ENCODE measurements at regions not wholly inside any gene's neighbourhood (a gene's known extent, or its start where the extent isn't known, plus 50 kb on each side); places are given as distances from the start of the nearest gene placed in this dataset.

- no peak for ATAC-seq
- no peak for DNase-seq
- Mint-ChIP-seq H3K4me1 (ENCODE audit: low read depth) (peaks cover 2% of the 10 kb centered on the region), H3K9me3 (peaks cover 5% of the 10 kb centered on the region), H3K4me3 (no peak overlapping the region), H3K36me3 (ENCODE audit: low read depth) (no peaks in the 10 kb centered on the region), H3K27ac (no peak overlapping the region), H3K27me3 (no peaks in the 10 kb centered on the region)
- intact Hi-C loops (cut with micrococcal nuclease), result no loop called here
- TF ChIP-seq CTCF (IDR thresholded peaks at IDR 0.05), result no peak
- POLR2A ChIA-PET, result no interaction called here
- CTCF ChIA-PET, result no interaction called here
These were observed 1571.3 kb downstream of the MAT2B start for GRCh38 chr5:165076686-165077085.

GRCh38 chr5:165079389-165079788, 1574.0 kb downstream of the MAT2B start:
- ATAC-seq (no peak), DNase-seq (no peak)
- no peak for TF ChIP-seq CTCF (IDR thresholded peaks at IDR 0.05)
- H3K27ac Mint-ChIP-seq, result no peak overlapping the region
- H3K36me3 Mint-ChIP-seq (ENCODE audit: low read depth), result no peaks in the 10 kb centered on the region
- ChIA-PET CTCF (no interaction called here), POLR2A (no interaction called here)
- H3K9me3 Mint-ChIP-seq, result peaks cover 2% of the 10 kb centered on the region
- intact Hi-C loops (cut with micrococcal nuclease), result no loop called here
- no peaks in the 10 kb centered on the region for H3K27me3 Mint-ChIP-seq
- H3K4me3 Mint-ChIP-seq, result no peak overlapping the region
- peaks cover 2% of the 10 kb centered on the region for H3K4me1 Mint-ChIP-seq (ENCODE audit: low read depth)

- Mint-ChIP-seq H3K27ac (no peak overlapping the region), H3K9me3 (peaks cover 2% of the 10 kb centered on the region), H3K4me3 (no peak overlapping the region), H3K27me3 (no peaks in the 10 kb centered on the region), H3K4me1 (ENCODE audit: low read depth) (no peaks in the 10 kb centered on the region), H3K36me3 (ENCODE audit: low read depth) (no peaks in the 10 kb centered on the region)
- intact Hi-C loops (cut with micrococcal nuclease), result no loop called here
- DNase-seq (no peak), ATAC-seq (no peak)
- CTCF ChIA-PET, result no interaction called here
- POLR2A ChIA-PET, result interaction anchor here (0.6 kb wide), 1 partner anchor 46 kb away, joined by 3 read pairs; no protein-coding TSS in a partner anchor
- TF ChIP-seq CTCF (IDR thresholded peaks at IDR 0.05), result no peak
These were observed 1578.0 kb downstream of the MAT2B start for GRCh38 chr5:165083394-165083793.

GRCh38 chr5:165086465-165086864, 1581.0 kb downstream of the MAT2B start:
- CTCF ChIA-PET, result interaction anchor here (0.9 kb wide), 1 partner anchor 19 kb away, joined by 3 read pairs; no protein-coding TSS in a partner anchor
- H3K36me3 Mint-ChIP-seq (ENCODE audit: low read depth), result no peaks in the 10 kb centered on the region
- no peak for TF ChIP-seq CTCF (IDR thresholded peaks at IDR 0.05)

GRCh38 chr5:165094782-165095181, 1589.4 kb downstream of the MAT2B start:
- H3K27me3 Mint-ChIP-seq, result no peaks in the 10 kb centered on the region
- ATAC-seq (no peak), DNase-seq (no peak)
- no peak overlapping the region for H3K4me3 Mint-ChIP-seq
- ChIA-PET POLR2A (no interaction called here), CTCF (no interaction called here)
- TF ChIP-seq CTCF (IDR thresholded peaks at IDR 0.05), result no peak
- peaks cover 4% of the 10 kb centered on the region for H3K9me3 Mint-ChIP-seq
- no peak overlapping the region for H3K27ac Mint-ChIP-seq
- intact Hi-C loops (cut with micrococcal nuclease), result no loop called here
- H3K36me3 Mint-ChIP-seq (ENCODE audit: low read depth), result no peaks in the 10 kb centered on the region
- no peaks in the 10 kb centered on the region for H3K4me1 Mint-ChIP-seq (ENCODE audit: low read depth)

More at GRCh38 chr5:165086465-165086864, 1581.0 kb downstream of the MAT2B start:
- ATAC-seq (no peak), DNase-seq (no peak)
- POLR2A ChIA-PET, result no interaction called here
- Mint-ChIP-seq H3K4me3 (no peak overlapping the region), H3K27me3 (no peaks in the 10 kb centered on the region), H3K9me3 (peaks cover 2% of the 10 kb centered on the region), H3K27ac (no peak overlapping the region), H3K4me1 (ENCODE audit: low read depth) (no peaks in the 10 kb centered on the region)
- intact Hi-C loops (cut with micrococcal nuclease), result no loop called here

All from activated CD8-positive, alpha-beta T cell treated with anti-CD3 and anti-CD28 coated beads for 36 hours (primary cell).